A549 (cell line): ENCODE measurements at regions not wholly inside any gene's neighbourhood (a gene's known extent, or its start where the extent isn't known, plus 50 kb on each side); places are given as distances from the start of the nearest gene placed in this dataset.

Source experiments
- ATAC-seq, 2 experiments: fragments of 200-7000 bp in 1 of 2; fragments of >200 bp in 1 of 2; cut with Nextera tagmentation in 1 of 2; cut with Tn5 transposase in 1 of 2; 3 replicates each; pipeline versions ENCODE4 v1.8.0 to v1.9.1; 2018 to 2020; ENCODE audit warnings: mild to moderate bottlenecking in 1 of 2, moderate library complexity in 1 of 2
- CTCF ChIA-PET: fragments of 300-600 bp; sonication (Branson Sonifier 250); formaldehyde crosslinking; extraction: SDS; loops from one replicate; lab custom pipeline; 2021; ENCODE audit warnings: antibody characterized with exemption, inconsistent platforms; lab: Yijun Ruan, JAX
- POLR2A ChIA-PET: fragments of 350-600 bp; formaldehyde crosslinking; extraction: SDS; loops from one replicate; lab custom pipeline; 2021; ENCODE audit warnings: antibody characterized with exemption, inconsistent platforms; lab: Yijun Ruan, JAX
- DNase-seq, 2 experiments: peaks; one replicate each; pipeline versions ENCODE4 v3.0.0 to v3.0.0-alpha.2; 2011 to 2016; ENCODE audit warnings: low read depth in 1 of 2, low spot score in 1 of 2
- FAIRE-seq: peaks from 2 replicates; lab custom pipeline; 2011; peaks lifted over from hg19 to GRCh38; lab: Jason Lieb, UNC
- H3K27ac ChIP-seq, 2 experiments: fragments of >200 bp; sonication (Bioruptor Twin); formaldehyde crosslinking; 3 replicates each; pipeline ENCODE4 v1.5.1; 2016 to 2017
- H3K4me1 ChIP-seq: fragments of >200 bp; sonication (Bioruptor Twin); formaldehyde crosslinking; 3 replicates; pipeline ENCODE4 v1.6.1; 2016
- H3K4me2 ChIP-seq: fragments of >200 bp; sonication (Bioruptor Twin); formaldehyde crosslinking; 3 replicates; pipeline ENCODE4 v1.6.1; 2016
- H3K4me3 ChIP-seq: fragments of >200 bp; sonication (Bioruptor Twin); formaldehyde crosslinking; 3 replicates; pipeline ENCODE4 v1.5.1; 2016
- H3K9me3 ChIP-seq: fragments of >200 bp; sonication (Bioruptor Twin); formaldehyde crosslinking; 3 replicates; pipeline ENCODE4 v1.6.1; 2016
- EHMT2 ChIP-seq: fragments of 200-600 bp; sonication (generic); IDR thresholded peaks from 2 replicates; pipeline ENCODE4 v1.6.1; 2016; ENCODE audit warnings: antibody characterized with exemption, low read depth, mild to moderate bottlenecking, moderate library complexity
- HDAC2 ChIP-seq: fragments of 200-600 bp; sonication (generic); IDR thresholded peaks from 2 replicates; pipeline ENCODE4 v1.6.1; 2016
- HEYL ChIP-seq: fragments of 250-450 bp; sonication (Bioruptor Pico); IDR thresholded peaks from 2 replicates; pipeline ENCODE4 v1.8.0; 2021; ENCODE audit warnings: mild to moderate bottlenecking, moderate library complexity
- HOXB5 ChIP-seq: fragments of 250-450 bp; sonication (Bioruptor Pico); IDR thresholded peaks from 2 replicates; pipeline ENCODE4 v1.5.0; 2020; ENCODE audit warnings: mild to moderate bottlenecking, moderate library complexity
- JUN ChIP-seq, 2 experiments: fragments of >200 bp; sonication (Bioruptor Twin); formaldehyde crosslinking; IDR thresholded peaks; 2 replicates in 1 of 2; 3 replicates in 1 of 2; pipeline ENCODE4 v1.6.1; 2016 to 2017
- MAFK ChIP-seq: fragments of 450-650 bp; IDR thresholded peaks from 2 replicates; pipeline ENCODE4 v1.6.1; 2014; ENCODE audit not compliant: partially characterized antibody
- MAZ ChIP-seq: fragments of 150-350 bp; IDR thresholded peaks from 2 replicates; pipeline ENCODE4 v1.6.1; 2014; ENCODE audit warnings: antibody characterized with exemption, low read depth, low read length, borderline replicate concordance
- NPAS2 ChIP-seq: fragments of 250-450 bp; sonication (Bioruptor Pico); IDR thresholded peaks from 2 replicates; pipeline ENCODE4 v1.8.0; 2022; ENCODE audit warnings: mild to moderate bottlenecking, moderate library complexity, borderline replicate concordance
- PHF8 ChIP-seq: fragments of 200-600 bp; sonication (generic); IDR thresholded peaks from 2 replicates; pipeline ENCODE4 v1.6.1; 2016; ENCODE audit warnings: low read depth, mild to moderate bottlenecking, antibody characterized with exemption, moderate library complexity, borderline replicate concordance
- RAD21 ChIP-seq, 2 experiments: fragments of >200 bp in 1 of 2; sonication (Bioruptor Twin) in 1 of 2; formaldehyde crosslinking in 1 of 2; IDR thresholded peaks in 1 of 2; conservative IDR thresholded peaks in 1 of 2; 2 replicates in 1 of 2; 3 replicates in 1 of 2; pipeline ENCODE4 v1.6.1; 2012 to 2018; ENCODE audit warnings: inconsistent platforms in 1 of 2
- REST ChIP-seq: fragments of 200-600 bp; sonication (generic); IDR thresholded peaks from 2 replicates; pipeline ENCODE4 v1.6.1; 2016; ENCODE audit warnings: antibody characterized with exemption, mild to moderate bottlenecking, moderate library complexity
- TFCP2L1 ChIP-seq: fragments of 250-450 bp; sonication (Bioruptor Pico); IDR thresholded peaks from 2 replicates; pipeline ENCODE4 v1.5.0; 2021; ENCODE audit warnings: mild to moderate bottlenecking
- ZC3H11A ChIP-seq: fragments of 450-650 bp; IDR thresholded peaks from 2 replicates; pipeline ENCODE4 v1.6.1; 2014; ENCODE audit warnings: antibody characterized with exemption, mild to moderate bottlenecking
- ZFP36 ChIP-seq: fragments of 450-650 bp; IDR thresholded peaks from 2 replicates; pipeline ENCODE4 v1.6.1; 2014; ENCODE audit warnings: borderline replicate concordance; ENCODE audit not compliant: partially characterized antibody
- ZNF302 ChIP-seq: fragments of 250-450 bp; sonication (Bioruptor Pico); IDR thresholded peaks from 2 replicates; pipeline ENCODE4 v1.9.0; 2021; ENCODE audit warnings: inconsistent platforms, mild to moderate bottlenecking, moderate library complexity
- WGBS: methylation state at CpG from one replicate; pipeline ENCODE4 v1.1.6; 2017; ENCODE audit errors: missing lambda C conversion rate; 5-methylcytosine and 5-hydroxymethylcytosine counted together
- TF ChIP-seq, protein P1 (sequence below): fragments of 250-450 bp; sonication (Bioruptor Pico); IDR thresholded peaks from 2 replicates; pipeline ENCODE4 v1.5.0; 2020; ENCODE audit warnings: low read depth, mild to moderate bottlenecking, moderate library complexity
- TF ChIP-seq, protein P2 (sequence below): fragments of 250-450 bp; sonication (Bioruptor Pico); IDR thresholded peaks from 2 replicates; pipeline ENCODE4 v1.5.0; 2021; ENCODE audit warnings: mild to moderate bottlenecking, moderate library complexity, borderline replicate concordance
- TF ChIP-seq, protein P3 (sequence below): IDR thresholded peaks from 2 replicates; pipeline ENCODE4 v1.6.1; 2012

GRCh38 chr9:80806671-80807070 is 882.7 kb downstream of the TLE1 start:
- no peak for DNase-seq
- Histone ChIP-seq H3K4me2 (no peak overlapping the region), H3K27ac (no peak overlapping the region), H3K4me3 (no peak overlapping the region), H3K4me1 (no peaks in the 10 kb centered on the region), H3K9me3 (no peaks in the 10 kb centered on the region)
- TF ChIP-seq HOXB5 = no peak
- no peak for TF ChIP-seq EHMT2
- TF ChIP-seq TFCP2L1 (CRISPR knock-in tag) = no peak
- TF ChIP-seq PHF8 = no peak
- no peak for TF ChIP-seq HDAC2
- no peak for TF ChIP-seq RAD21 (conservative IDR thresholded peaks at IDR 0.05 in 1 of 2, IDR thresholded peaks at IDR 0.05 in 1 of 2)
- no peak for TF ChIP-seq NPAS2 (CRISPR knock-in tag)
- TF ChIP-seq, protein P1, sequence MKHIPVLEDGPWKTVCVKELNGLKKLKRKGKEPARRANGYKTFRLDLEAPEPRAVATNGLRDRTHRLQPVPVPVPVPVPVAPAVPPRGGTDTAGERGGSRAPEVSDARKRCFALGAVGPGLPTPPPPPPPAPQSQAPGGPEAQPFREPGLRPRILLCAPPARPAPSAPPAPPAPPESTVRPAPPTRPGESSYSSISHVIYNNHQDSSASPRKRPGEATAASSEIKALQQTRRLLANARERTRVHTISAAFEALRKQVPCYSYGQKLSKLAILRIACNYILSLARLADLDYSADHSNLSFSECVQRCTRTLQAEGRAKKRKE = no peak
- TF ChIP-seq JUN (IDR thresholded peaks at IDR 0.05) = no peak
- TF ChIP-seq ZC3H11A = no peak
- TF ChIP-seq, protein P2, sequence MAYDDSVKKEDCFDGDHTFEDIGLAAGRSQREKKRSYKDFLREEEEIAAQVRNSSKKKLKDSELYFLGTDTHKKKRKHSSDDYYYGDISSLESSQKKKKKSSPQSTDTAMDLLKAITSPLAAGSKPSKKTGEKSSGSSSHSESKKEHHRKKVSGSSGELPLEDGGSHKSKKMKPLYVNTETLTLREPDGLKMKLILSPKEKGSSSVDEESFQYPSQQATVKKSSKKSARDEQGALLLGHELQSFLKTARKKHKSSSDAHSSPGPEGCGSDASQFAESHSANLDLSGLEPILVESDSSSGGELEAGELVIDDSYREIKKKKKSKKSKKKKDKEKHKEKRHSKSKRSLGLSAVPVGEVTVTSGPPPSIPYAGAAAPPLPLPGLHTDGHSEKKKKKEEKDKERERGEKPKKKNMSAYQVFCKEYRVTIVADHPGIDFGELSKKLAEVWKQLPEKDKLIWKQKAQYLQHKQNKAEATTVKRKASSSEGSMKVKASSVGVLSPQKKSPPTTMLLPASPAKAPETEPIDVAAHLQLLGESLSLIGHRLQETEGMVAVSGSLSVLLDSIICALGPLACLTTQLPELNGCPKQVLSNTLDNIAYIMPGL (CRISPR knock-in tag) = no peak
- POLR2A ChIA-PET = no interaction called here
- CTCF ChIA-PET = no interaction called here
- ATAC-seq = no peak
- no peak for FAIRE-seq

GRCh38 chr9:80804873-80805272 is 884.5 kb downstream of the TLE1 start:
- CTCF ChIA-PET = no interaction called here
- Histone ChIP-seq H3K4me1 (no peaks in the 10 kb centered on the region), H3K4me3 (no peak overlapping the region), H3K27ac (no peak overlapping the region), H3K9me3 (no peaks in the 10 kb centered on the region)
- no peak for DNase-seq
- POLR2A ChIA-PET = no interaction called here
- peak; percentile 58 for TF ChIP-seq MAFK
- TF ChIP-seq, protein P3, sequence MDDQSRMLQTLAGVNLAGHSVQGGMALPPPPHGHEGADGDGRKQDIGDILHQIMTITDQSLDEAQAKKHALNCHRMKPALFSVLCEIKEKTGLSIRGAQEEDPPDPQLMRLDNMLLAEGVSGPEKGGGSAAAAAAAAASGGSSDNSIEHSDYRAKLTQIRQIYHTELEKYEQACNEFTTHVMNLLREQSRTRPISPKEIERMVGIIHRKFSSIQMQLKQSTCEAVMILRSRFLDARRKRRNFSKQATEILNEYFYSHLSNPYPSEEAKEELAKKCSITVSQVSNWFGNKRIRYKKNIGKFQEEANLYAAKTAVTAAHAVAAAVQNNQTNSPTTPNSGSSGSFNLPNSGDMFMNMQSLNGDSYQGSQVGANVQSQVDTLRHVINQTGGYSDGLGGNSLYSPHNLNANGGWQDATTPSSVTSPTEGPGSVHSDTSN = no peak
- TF ChIP-seq NPAS2 (CRISPR knock-in tag) = no peak
- no peak for TF ChIP-seq ZFP36
- TF ChIP-seq, all 56 proteins: peak for 1
- no peak overlapping the region for H3K4me2 ChIP-seq
- FAIRE-seq = no peak
- no peak for ATAC-seq

GRCh38 chr9:80797831-80798688 is 891.3 kb downstream of the TLE1 start:
- POLR2A ChIA-PET = no interaction called here
- ATAC-seq (no peak), FAIRE-seq (no peak), DNase-seq (no peak)
- CTCF ChIA-PET = interaction anchor here (0.7 kb wide), 1 partner anchor 99 kb away, joined by 3 read pairs; no protein-coding TSS in a partner anchor
- Histone ChIP-seq H3K4me3 (no peak overlapping the region), H3K27ac (no peak overlapping the region), H3K4me2 (no peak overlapping the region), H3K4me1 (no peaks in the 10 kb centered on the region), H3K9me3 (no peaks in the 10 kb centered on the region)
- WGBS = 71% methylated on average over 4 of the region's 4 CpGs
- TF ChIP-seq RAD21 (conservative IDR thresholded peaks at IDR 0.05 in 1 of 2, IDR thresholded peaks at IDR 0.05 in 1 of 2) (no peak), HEYL (CRISPR knock-in tag) (no peak), HDAC2 (no peak), MAZ (no peak), ZNF302 (CRISPR knock-in tag) (no peak), REST (no peak), EHMT2 (no peak)
